Smooth muscle cell (in vitro differentiated cells): ENCODE measurements at regions not wholly inside any gene's neighbourhood (a gene's known extent, or its start where the extent isn't known, plus 50 kb on each side); places are given as distances from the start of the nearest gene placed in this dataset.

Experiments used
- DNase-seq: peaks from one replicate; lab custom pipeline; 2025; ENCODE audit not compliant: unreplicated experiment; lab: John Stamatoyannopoulos, UW
- H2AFZ ChIP-seq: fragments of 200-600 bp; sonication (generic); 2 replicates; pipeline ENCODE4 v1.6.0; 2016; ENCODE audit warnings: antibody characterized with exemption, low read depth, mild to moderate bottlenecking
- H3F3A ChIP-seq: fragments of 200-600 bp; sonication (generic); 2 replicates; pipeline ENCODE4 v1.6.0; 2017; ENCODE audit warnings: antibody characterized with exemption, low read depth
- H3K27ac ChIP-seq: fragments of 200-600 bp; sonication (generic); 2 replicates; pipeline ENCODE4 v1.5.1; 2016; ENCODE audit warnings: low read depth, mild to moderate bottlenecking
- H3K27me3 ChIP-seq: fragments of 200-600 bp; sonication (generic); 2 replicates; pipeline ENCODE4 v1.6.1; 2016; ENCODE audit warnings: low read depth, mild to moderate bottlenecking
- H3K36me3 ChIP-seq: fragments of 200-600 bp; sonication (generic); 2 replicates; pipeline ENCODE4 v1.5.1; 2016; ENCODE audit warnings: low read depth
- H3K4me1 ChIP-seq: fragments of 200-600 bp; sonication (generic); 2 replicates; pipeline ENCODE4 v1.5.1; 2016; ENCODE audit warnings: low read depth
- H3K4me2 ChIP-seq: fragments of 200-600 bp; sonication (generic); 2 replicates; pipeline ENCODE4 v1.6.0; 2016; ENCODE audit warnings: mild to moderate bottlenecking
- H3K4me3 ChIP-seq: fragments of 200-600 bp; sonication (generic); 2 replicates; pipeline ENCODE4 v1.5.1; 2016; ENCODE audit warnings: mild to moderate bottlenecking
- H3K79me2 ChIP-seq: fragments of 200-600 bp; sonication (generic); 2 replicates; pipeline ENCODE4 v1.6.0; 2016; ENCODE audit warnings: low read depth, mild to moderate bottlenecking
- H3K9ac ChIP-seq: fragments of 200-600 bp; sonication (generic); 2 replicates; pipeline ENCODE4 v1.6.0; 2016; ENCODE audit warnings: low read depth
- H3K9me3 ChIP-seq: fragments of 200-600 bp; sonication (generic); replicated peaks from 2 replicates; pipeline ENCODE4 v1.5.1; 2016; ENCODE audit warnings: low read depth
- H4K20me1 ChIP-seq: fragments of 200-600 bp; sonication (generic); 2 replicates; pipeline ENCODE4 v1.6.0; 2016; ENCODE audit warnings: low read depth
- WGBS: methylation state at CpG from one replicate; pipeline ENCODE4 v1.1.7; 2016; ENCODE audit warnings: low lambda C conversion rate; 5-methylcytosine and 5-hydroxymethylcytosine counted together
- TF ChIP-seq, protein P1 (sequence below): fragments of 200-600 bp; sonication (generic); IDR thresholded peaks from 2 replicates; pipeline ENCODE4 v1.5.1; 2017; ENCODE audit warnings: borderline replicate concordance, mild to moderate bottlenecking, antibody characterized with exemption; ENCODE audit not compliant: insufficient read depth, poor library complexity, severe bottlenecking

DNA sequence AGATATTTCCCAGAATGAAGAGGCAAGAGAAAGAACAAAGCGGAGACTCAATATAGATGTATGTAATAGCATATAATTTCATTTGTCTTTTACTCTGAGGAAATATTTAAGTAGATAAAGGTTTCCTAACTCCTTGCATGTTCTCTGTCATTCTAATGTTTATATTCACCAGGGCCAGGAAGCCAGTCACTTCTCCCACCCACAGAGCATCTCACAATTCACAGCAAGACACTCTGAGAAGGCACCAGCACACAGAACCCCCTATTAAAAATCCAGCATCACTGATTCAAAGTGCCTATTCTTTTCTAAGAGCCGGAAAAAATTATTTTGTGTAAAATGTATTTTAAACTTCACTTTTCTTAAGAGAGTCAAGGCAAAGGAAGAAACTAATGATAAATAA lies 927.1 kb downstream of the C4orf33 start:
- no peak for DNase-seq
- no peak overlapping the region for H3K4me3 ChIP-seq
- WGBS: 93% methylated on average over 2 of the region's 2 CpGs
- no peak overlapping the region for H3K4me2 ChIP-seq
- no peaks in the 10 kb centered on the region for H4K20me1 ChIP-seq
- H2AFZ ChIP-seq: no peak overlapping the region
- no peak overlapping the region for H3K27ac ChIP-seq
- H3K27me3 ChIP-seq: peaks cover 17% of the 10 kb centered on the region
- TF ChIP-seq, protein P1, sequence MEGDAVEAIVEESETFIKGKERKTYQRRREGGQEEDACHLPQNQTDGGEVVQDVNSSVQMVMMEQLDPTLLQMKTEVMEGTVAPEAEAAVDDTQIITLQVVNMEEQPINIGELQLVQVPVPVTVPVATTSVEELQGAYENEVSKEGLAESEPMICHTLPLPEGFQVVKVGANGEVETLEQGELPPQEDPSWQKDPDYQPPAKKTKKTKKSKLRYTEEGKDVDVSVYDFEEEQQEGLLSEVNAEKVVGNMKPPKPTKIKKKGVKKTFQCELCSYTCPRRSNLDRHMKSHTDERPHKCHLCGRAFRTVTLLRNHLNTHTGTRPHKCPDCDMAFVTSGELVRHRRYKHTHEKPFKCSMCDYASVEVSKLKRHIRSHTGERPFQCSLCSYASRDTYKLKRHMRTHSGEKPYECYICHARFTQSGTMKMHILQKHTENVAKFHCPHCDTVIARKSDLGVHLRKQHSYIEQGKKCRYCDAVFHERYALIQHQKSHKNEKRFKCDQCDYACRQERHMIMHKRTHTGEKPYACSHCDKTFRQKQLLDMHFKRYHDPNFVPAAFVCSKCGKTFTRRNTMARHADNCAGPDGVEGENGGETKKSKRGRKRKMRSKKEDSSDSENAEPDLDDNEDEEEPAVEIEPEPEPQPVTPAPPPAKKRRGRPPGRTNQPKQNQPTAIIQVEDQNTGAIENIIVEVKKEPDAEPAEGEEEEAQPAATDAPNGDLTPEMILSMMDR: no peak
- no peaks in the 10 kb centered on the region for H3K36me3 ChIP-seq
- no peaks in the 10 kb centered on the region for H3F3A ChIP-seq
- H3K9ac ChIP-seq: no peak overlapping the region
- H3K4me1 ChIP-seq: peaks cover 30% of the 10 kb centered on the region
- no peaks in the 10 kb centered on the region for H3K79me2 ChIP-seq
- H3K9me3 ChIP-seq: no peaks in the 10 kb centered on the region

DNA sequence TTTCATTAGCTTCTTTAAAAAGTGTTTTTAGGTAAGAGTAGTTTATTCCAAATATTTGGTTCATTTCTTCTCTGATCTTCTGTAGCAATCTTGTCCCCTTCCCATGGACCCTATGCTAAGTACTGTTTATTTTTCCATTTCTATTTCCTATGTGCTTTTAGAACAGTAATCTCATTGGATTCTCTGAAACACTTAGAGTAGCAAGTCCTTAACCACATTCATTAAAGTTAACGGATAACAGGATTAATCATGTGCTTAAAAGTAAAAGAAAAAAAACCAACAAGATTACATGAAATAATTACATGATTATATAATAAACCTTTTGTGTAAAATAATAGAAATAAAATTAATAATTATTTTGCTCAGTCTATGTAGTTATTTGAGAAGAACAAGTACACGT lies 929.7 kb downstream of the C4orf33 start:
- H3K9ac ChIP-seq: no peak overlapping the region
- no peaks in the 10 kb centered on the region for H3F3A ChIP-seq
- peaks cover 47% of the 10 kb centered on the region for H3K4me1 ChIP-seq
- H3K27me3 ChIP-seq: peaks cover 19% of the 10 kb centered on the region
- H3K79me2 ChIP-seq: no peaks in the 10 kb centered on the region
- no peak for DNase-seq
- no peak overlapping the region for H3K4me2 ChIP-seq
- no peaks in the 10 kb centered on the region for H4K20me1 ChIP-seq
- WGBS: 34% methylated on average over 2 of the region's 2 CpGs
- H3K36me3 ChIP-seq: no peaks in the 10 kb centered on the region
- no peaks in the 10 kb centered on the region for H3K9me3 ChIP-seq
- no peak overlapping the region for H3K27ac ChIP-seq
- TF ChIP-seq, protein P1: no peak
- no peak overlapping the region for H2AFZ ChIP-seq
- H3K4me3 ChIP-seq: no peak overlapping the region

DNA sequence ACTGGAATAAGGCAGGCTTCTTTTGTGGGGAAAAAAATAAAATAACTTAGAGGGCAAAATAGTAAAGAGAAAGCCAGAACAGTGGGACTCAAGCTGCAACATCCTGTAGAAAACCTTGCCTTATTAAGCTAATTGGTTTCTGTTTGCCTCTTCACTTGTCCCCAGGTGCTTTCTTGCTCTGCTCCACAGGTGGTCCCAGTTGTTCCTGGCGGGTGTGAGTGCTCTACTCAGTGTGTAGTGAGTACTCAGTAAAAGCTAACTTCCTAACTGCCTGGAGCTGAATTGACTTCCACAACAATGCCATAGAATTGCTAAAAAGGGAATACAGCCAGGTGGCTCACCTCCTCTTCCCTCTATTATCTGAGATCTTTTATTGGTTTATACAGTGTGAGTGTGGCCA lies 930.2 kb downstream of the C4orf33 start:
- WGBS: 13% methylated on average over 1 of the region's 1 CpG
- Histone ChIP-seq H4K20me1 (no peaks in the 10 kb centered on the region), H3K4me3 (no peak overlapping the region), H3K27ac (no peak overlapping the region), H3F3A (no peaks in the 10 kb centered on the region), H2AFZ (no peak overlapping the region), H3K4me2 (no peak overlapping the region), H3K27me3 (peaks cover 19% of the 10 kb centered on the region), H3K4me1 (peaks cover 47% of the 10 kb centered on the region), H3K9ac (no peak overlapping the region), H3K79me2 (no peaks in the 10 kb centered on the region), H3K9me3 (no peaks in the 10 kb centered on the region), H3K36me3 (no peaks in the 10 kb centered on the region)
- no peak for DNase-seq
- TF ChIP-seq, protein P1: no peak

DNA sequence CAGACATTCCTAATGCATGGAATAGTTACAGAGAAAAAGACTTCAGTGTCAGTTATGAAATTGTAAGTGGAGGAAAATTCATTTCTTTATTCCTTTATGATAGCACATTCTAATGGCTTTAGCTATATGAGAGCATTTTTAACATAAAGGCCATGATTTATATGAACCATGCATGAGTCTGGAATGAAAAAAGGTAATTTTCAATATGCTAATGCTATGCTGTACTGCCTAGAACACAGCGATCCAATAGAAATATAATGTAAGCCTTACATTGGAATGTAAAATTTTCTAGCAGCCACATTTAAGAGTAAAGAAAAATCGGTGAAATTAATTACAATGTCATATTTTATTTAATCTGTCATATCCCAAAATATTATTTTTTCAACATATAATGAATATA lies 932.0 kb downstream of the C4orf33 start:
- Histone ChIP-seq H2AFZ (no peak overlapping the region), H3K4me2 (no peak overlapping the region), H3K4me1 (peaks cover 46% of the 10 kb centered on the region), H3K79me2 (no peaks in the 10 kb centered on the region), H3K27me3 (peaks cover 23% of the 10 kb centered on the region), H3K36me3 (no peaks in the 10 kb centered on the region), H3K9me3 (no peaks in the 10 kb centered on the region), H3K9ac (no peak overlapping the region), H3K4me3 (no peak overlapping the region), H3F3A (no peaks in the 10 kb centered on the region), H4K20me1 (no peaks in the 10 kb centered on the region), H3K27ac (no peak overlapping the region)
- WGBS: 81% methylated on average over 2 of the region's 2 CpGs
- DNase-seq: no peak
- TF ChIP-seq, protein P1: no peak
